SK-N-SH (cell line): ENCODE measurements at regions not wholly inside any gene's neighbourhood (a gene's known extent, or its start where the extent isn't known, plus 50 kb on each side); places are given as distances from the start of the nearest gene placed in this dataset.
A peak's percentile ranks its signal among the peaks of the same experiment; 100 is the strongest.

Source experiments
- CTCF ChIA-PET: fragments of 300-600, 350-600 bp; formaldehyde crosslinking; extraction: SDS; loops from one replicate; lab custom pipeline; 2021; lab: Yijun Ruan, JAX
- POLR2A ChIA-PET: fragments of 350-600 bp; sonication (Branson Sonifier 250); formaldehyde crosslinking; extraction: SDS; loops from one replicate; lab custom pipeline; 2020; ENCODE audit warnings: antibody characterized with exemption, inconsistent platforms; lab: Yijun Ruan, JAX
- DNase-seq: peaks from one replicate; pipeline ENCODE4 v3.0.0; 2012
- H2AFZ ChIP-seq: fragments of 200-600 bp; sonication (generic); 2 replicates; pipeline ENCODE4 v1.8.1; 2016; ENCODE audit warnings: antibody characterized with exemption, mild to moderate bottlenecking, low read depth
- H3F3A ChIP-seq: fragments of 200-600 bp; sonication (generic); replicated peaks from 2 replicates; pipeline ENCODE3; 2016; ENCODE audit warnings: antibody characterized with exemption, mild to moderate bottlenecking; ENCODE audit not compliant: insufficient read depth
- H3K27ac ChIP-seq, 2 experiments: fragments of 200-500 bp in 1 of 2; fragments of 200-600 bp in 1 of 2; sonication (Bioruptor generic) in 1 of 2; sonication (generic), shearing (Covaris generic) in 1 of 2; 2 replicates each; pipeline versions ENCODE4 v1.5.1 to v1.6.1; 2014 to 2016; ENCODE audit warnings: low read depth in 2 of 2, inconsistent platforms in 1 of 2, low read length in 1 of 2, mild to moderate bottlenecking in 1 of 2, mixed read lengths in 1 of 2
- H3K27me3 ChIP-seq: fragments of 200-600 bp; sonication (generic), shearing (Covaris generic); 2 replicates; pipeline ENCODE4 v1.6.1; 2016; ENCODE audit warnings: mixed run types; ENCODE audit not compliant: insufficient read depth
- H3K36me3 ChIP-seq, 2 experiments: fragments of 200-500 bp in 1 of 2; fragments of 200-600 bp in 1 of 2; sonication (Bioruptor generic) in 1 of 2; sonication (generic) in 1 of 2; replicated peaks in 1 of 2; 2 replicates each; pipeline versions ENCODE3 to v1.5.1; 2014 to 2016; ENCODE audit warnings: low read length in 1 of 2, mild to moderate bottlenecking in 1 of 2; ENCODE audit not compliant: insufficient read depth in 2 of 2, control insufficient read depth in 1 of 2
- H3K4me1 ChIP-seq, 2 experiments: fragments of 200-500 bp in 1 of 2; fragments of 200-600 bp in 1 of 2; sonication (Bioruptor generic) in 1 of 2; sonication (generic), shearing (Covaris generic) in 1 of 2; 2 replicates each; pipeline versions ENCODE4 v1.5.1 to v1.6.1; 2014 to 2016; ENCODE audit warnings: low read depth in 1 of 2, low read length in 1 of 2, mixed run types in 1 of 2; ENCODE audit not compliant: insufficient read depth in 2 of 2, control insufficient read depth in 1 of 2
- H3K4me2 ChIP-seq: fragments of 200-600 bp; sonication (generic), shearing (Covaris generic); 2 replicates; pipeline ENCODE4 v1.6.1; 2017; ENCODE audit warnings: mixed run types
- H3K4me3 ChIP-seq, 2 experiments: fragments of 200-500 bp in 1 of 2; fragments of 200-600 bp in 1 of 2; sonication (Bioruptor generic) in 1 of 2; sonication (generic), shearing (Covaris generic) in 1 of 2; 2 replicates each; pipeline versions ENCODE4 v1.5.1 to v1.8.1; 2014 to 2016; ENCODE audit warnings: low read depth in 2 of 2, inconsistent platforms in 1 of 2, low read length in 1 of 2, mild to moderate bottlenecking in 1 of 2, mixed read lengths in 1 of 2, moderate library complexity in 1 of 2
- H3K79me2 ChIP-seq: fragments of 200-600 bp; sonication (generic); 2 replicates; pipeline ENCODE4 v1.8.1; 2017; ENCODE audit warnings: mild to moderate bottlenecking; ENCODE audit not compliant: insufficient read depth
- H3K9ac ChIP-seq: fragments of 200-600 bp; sonication (generic); 2 replicates; pipeline ENCODE4 v1.6.1; 2017; ENCODE audit warnings: mixed run types
- H3K9me2 ChIP-seq: fragments of 200-600 bp; sonication (generic); 2 replicates; pipeline ENCODE4 v1.6.1; 2017; ENCODE audit warnings: mixed run types
- H3K9me3 ChIP-seq: fragments of 200-600 bp; sonication (generic); 2 replicates; pipeline ENCODE4 v1.6.1; 2017; ENCODE audit warnings: mixed run types, mild to moderate bottlenecking, moderate library complexity
- H4K20me1 ChIP-seq: fragments of 200-600 bp; sonication (generic); 2 replicates; pipeline ENCODE4 v1.6.1; 2017; ENCODE audit warnings: mild to moderate bottlenecking, mixed run types; ENCODE audit not compliant: insufficient read depth
- ELF1 ChIP-seq: IDR thresholded peaks from 2 replicates; pipeline ENCODE4 v1.4.0; 2012
- EP300 ChIP-seq, 2 experiments: IDR thresholded peaks; 2 replicates each; pipeline versions ENCODE4 v1.4.0 to v1.6.1; 2012; ENCODE audit warnings: borderline replicate concordance in 1 of 2, low read depth in 1 of 2, low read length in 1 of 2
- FOSL2 ChIP-seq: IDR thresholded peaks from 2 replicates; pipeline ENCODE4 v1.4.0; 2012; ENCODE audit warnings: low read depth, mild to moderate bottlenecking, moderate library complexity, borderline replicate concordance
- FOXJ3 ChIP-seq: sonication (generic); formaldehyde crosslinking; IDR thresholded peaks from 2 replicates; pipeline ENCODE4 v1.5.1; 2020; ENCODE audit warnings: mild to moderate bottlenecking, missing genetic modification reagents
- FOXM1 ChIP-seq: IDR thresholded peaks from 2 replicates; pipeline ENCODE4 v1.4.0; 2012; ENCODE audit warnings: low read depth, mild to moderate bottlenecking
- GABPA ChIP-seq: IDR thresholded peaks from 2 replicates; pipeline ENCODE4 v1.4.0; 2012; ENCODE audit warnings: low read depth, mild to moderate bottlenecking
- GATA2 ChIP-seq: sonication (generic); formaldehyde crosslinking; IDR thresholded peaks from 2 replicates; pipeline ENCODE4 v1.5.0; 2020; ENCODE audit warnings: mild to moderate bottlenecking, missing genetic modification reagents
- JUND ChIP-seq: IDR thresholded peaks from 2 replicates; pipeline ENCODE4 v1.4.0; 2012
- MEF2A ChIP-seq: IDR thresholded peaks from 2 replicates; pipeline ENCODE4 v1.4.0; 2012; ENCODE audit warnings: low read depth, borderline replicate concordance
- MXI1 ChIP-seq: IDR thresholded peaks from 2 replicates; pipeline ENCODE4 v1.6.1; 2012; ENCODE audit warnings: mild to moderate bottlenecking, low read depth, low read length, improper control_type of control experiment
- NFIC ChIP-seq: IDR thresholded peaks from 2 replicates; pipeline ENCODE4 v1.4.0; 2012; ENCODE audit warnings: borderline replicate concordance
- NRF1 ChIP-seq: IDR thresholded peaks from 2 replicates; pipeline ENCODE4 v1.6.1; 2012; ENCODE audit warnings: low read depth, mild to moderate bottlenecking, low read length
- POLR2AphosphoS5 ChIP-seq: IDR thresholded peaks from 2 replicates; pipeline ENCODE4 v1.6.1; 2012; ENCODE audit warnings: low read depth, low read length
- RAD21 ChIP-seq: IDR thresholded peaks from 2 replicates; pipeline ENCODE4 v1.6.1; 2012; ENCODE audit warnings: mild to moderate bottlenecking, low read length
- RCOR1 ChIP-seq: fragments of 150-350 bp; IDR thresholded peaks from 2 replicates; pipeline ENCODE4 v1.6.1; 2017; ENCODE audit warnings: antibody characterized with exemption, low read length
- RFX5 ChIP-seq: IDR thresholded peaks from 2 replicates; pipeline ENCODE4 v1.6.1; 2012; ENCODE audit warnings: mild to moderate bottlenecking, improper control_type of control experiment, low read length
- RXRA ChIP-seq: IDR thresholded peaks from 2 replicates; pipeline ENCODE4 v1.4.0; 2012; ENCODE audit warnings: low read depth, mild to moderate bottlenecking, borderline replicate concordance
- TAF1 ChIP-seq: IDR thresholded peaks from 2 replicates; pipeline ENCODE4 v1.6.1; 2012; ENCODE audit warnings: low read depth, mild to moderate bottlenecking, low read length, moderate library complexity, borderline replicate concordance
- TCF12 ChIP-seq: IDR thresholded peaks from 2 replicates; pipeline ENCODE4 v1.4.0; 2012
- TEAD4 ChIP-seq: IDR thresholded peaks from 2 replicates; pipeline ENCODE4 v1.4.0; 2012; ENCODE audit warnings: mild to moderate bottlenecking, borderline replicate concordance; ENCODE audit not compliant: insufficient read depth
- TF ChIP-seq, protein P1 (sequence below): IDR thresholded peaks from 2 replicates; pipeline ENCODE4 v1.4.0; 2012; ENCODE audit warnings: low read depth
- TF ChIP-seq, protein P2 (sequence below): IDR thresholded peaks from 2 replicates; pipeline ENCODE4 v1.4.0; 2012; ENCODE audit warnings: low read depth, borderline replicate concordance
- TF ChIP-seq, protein P3 (sequence below): IDR thresholded peaks from 2 replicates; pipeline ENCODE4 v1.4.0; 2012; ENCODE audit warnings: low read depth, borderline replicate concordance
- TF ChIP-seq, protein P4 (sequence below): fragments of 200-600 bp; sonication (generic); IDR thresholded peaks from 2 replicates; pipeline ENCODE4 v1.6.1; 2017; ENCODE audit warnings: antibody characterized with exemption, mild to moderate bottlenecking, moderate library complexity
- TF ChIP-seq, protein P5 (sequence below): fragments of 150-350 bp; IDR thresholded peaks from 2 replicates; pipeline ENCODE4 v1.6.1; 2016; ENCODE audit warnings: mild to moderate bottlenecking, low read depth, low read length
- TF ChIP-seq, protein P6 (sequence below): IDR thresholded peaks from 2 replicates; pipeline ENCODE4 v1.6.1; 2012; ENCODE audit warnings: mild to moderate bottlenecking, low read depth, low read length, moderate library complexity

DNA sequence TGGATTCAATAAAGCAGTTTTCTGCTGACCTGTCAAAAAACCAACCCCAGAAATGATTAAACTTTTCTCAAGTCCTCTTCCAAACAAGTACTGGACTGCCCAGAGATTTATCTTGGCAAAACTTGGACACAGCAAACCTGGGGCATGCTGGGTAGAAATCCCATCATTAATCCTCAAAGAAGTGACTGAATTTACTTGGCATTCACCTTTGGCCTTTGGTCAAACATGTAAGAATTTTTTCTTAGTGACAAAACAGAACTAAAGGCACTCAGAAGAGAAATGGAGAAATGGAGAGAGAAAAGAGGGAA is 248.6 kb upstream of the NREP start:
- POLR2A ChIA-PET: no interaction called here
- TF ChIP-seq RAD21 (no peak), RXRA (no peak), FOXM1 (no peak), EP300 (IDR thresholded peaks at IDR 0.05; ENCODE audit: borderline replicate concordance in 1 of 2, low read depth in 1 of 2, low read length in 1 of 2) (peak in 1 of 2 experiments; percentile 15; a peak in 1 of 4 replicates), NRF1 (no peak), JUND (peak; percentile 39; the same call in 1 of the 2 replicates), FOSL2 (peak; percentile 16; the same call in 1 of the 2 replicates), TAF1 (no peak), POLR2AphosphoS5 (no peak), RFX5 (no peak), GATA2 (no peak), RCOR1 (no peak), FOXJ3 (CRISPR knock-in tag) (no peak), GABPA (no peak), MEF2A (no peak), TEAD4 (peak; percentile 40; the same call in 1 of the 2 replicates), TCF12 (peak; percentile 36; the same call in 1 of the 2 replicates), NFIC (peak; percentile 47; the same call in 1 of the 2 replicates), ELF1 (no peak), MXI1 (no peak)
- TF ChIP-seq, protein P1, sequence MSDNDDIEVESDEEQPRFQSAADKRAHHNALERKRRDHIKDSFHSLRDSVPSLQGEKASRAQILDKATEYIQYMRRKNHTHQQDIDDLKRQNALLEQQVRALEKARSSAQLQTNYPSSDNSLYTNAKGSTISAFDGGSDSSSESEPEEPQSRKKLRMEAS: no peak
- TF ChIP-seq, protein P2, sequence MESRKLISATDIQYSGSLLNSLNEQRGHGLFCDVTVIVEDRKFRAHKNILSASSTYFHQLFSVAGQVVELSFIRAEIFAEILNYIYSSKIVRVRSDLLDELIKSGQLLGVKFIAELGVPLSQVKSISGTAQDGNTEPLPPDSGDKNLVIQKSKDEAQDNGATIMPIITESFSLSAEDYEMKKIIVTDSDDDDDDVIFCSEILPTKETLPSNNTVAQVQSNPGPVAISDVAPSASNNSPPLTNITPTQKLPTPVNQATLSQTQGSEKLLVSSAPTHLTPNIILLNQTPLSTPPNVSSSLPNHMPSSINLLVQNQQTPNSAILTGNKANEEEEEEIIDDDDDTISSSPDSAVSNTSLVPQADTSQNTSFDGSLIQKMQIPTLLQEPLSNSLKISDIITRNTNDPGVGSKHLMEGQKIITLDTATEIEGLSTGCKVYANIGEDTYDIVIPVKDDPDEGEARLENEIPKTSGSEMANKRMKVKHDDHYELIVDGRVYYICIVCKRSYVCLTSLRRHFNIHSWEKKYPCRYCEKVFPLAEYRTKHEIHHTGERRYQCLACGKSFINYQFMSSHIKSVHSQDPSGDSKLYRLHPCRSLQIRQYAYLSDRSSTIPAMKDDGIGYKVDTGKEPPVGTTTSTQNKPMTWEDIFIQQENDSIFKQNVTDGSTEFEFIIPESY: no peak
- TF ChIP-seq, protein P3, sequence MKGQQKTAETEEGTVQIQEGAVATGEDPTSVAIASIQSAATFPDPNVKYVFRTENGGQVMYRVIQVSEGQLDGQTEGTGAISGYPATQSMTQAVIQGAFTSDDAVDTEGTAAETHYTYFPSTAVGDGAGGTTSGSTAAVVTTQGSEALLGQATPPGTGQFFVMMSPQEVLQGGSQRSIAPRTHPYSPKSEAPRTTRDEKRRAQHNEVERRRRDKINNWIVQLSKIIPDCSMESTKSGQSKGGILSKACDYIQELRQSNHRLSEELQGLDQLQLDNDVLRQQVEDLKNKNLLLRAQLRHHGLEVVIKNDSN: no peak
- TF ChIP-seq, protein P4, sequence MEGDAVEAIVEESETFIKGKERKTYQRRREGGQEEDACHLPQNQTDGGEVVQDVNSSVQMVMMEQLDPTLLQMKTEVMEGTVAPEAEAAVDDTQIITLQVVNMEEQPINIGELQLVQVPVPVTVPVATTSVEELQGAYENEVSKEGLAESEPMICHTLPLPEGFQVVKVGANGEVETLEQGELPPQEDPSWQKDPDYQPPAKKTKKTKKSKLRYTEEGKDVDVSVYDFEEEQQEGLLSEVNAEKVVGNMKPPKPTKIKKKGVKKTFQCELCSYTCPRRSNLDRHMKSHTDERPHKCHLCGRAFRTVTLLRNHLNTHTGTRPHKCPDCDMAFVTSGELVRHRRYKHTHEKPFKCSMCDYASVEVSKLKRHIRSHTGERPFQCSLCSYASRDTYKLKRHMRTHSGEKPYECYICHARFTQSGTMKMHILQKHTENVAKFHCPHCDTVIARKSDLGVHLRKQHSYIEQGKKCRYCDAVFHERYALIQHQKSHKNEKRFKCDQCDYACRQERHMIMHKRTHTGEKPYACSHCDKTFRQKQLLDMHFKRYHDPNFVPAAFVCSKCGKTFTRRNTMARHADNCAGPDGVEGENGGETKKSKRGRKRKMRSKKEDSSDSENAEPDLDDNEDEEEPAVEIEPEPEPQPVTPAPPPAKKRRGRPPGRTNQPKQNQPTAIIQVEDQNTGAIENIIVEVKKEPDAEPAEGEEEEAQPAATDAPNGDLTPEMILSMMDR: no peak
- TF ChIP-seq, protein P5, sequence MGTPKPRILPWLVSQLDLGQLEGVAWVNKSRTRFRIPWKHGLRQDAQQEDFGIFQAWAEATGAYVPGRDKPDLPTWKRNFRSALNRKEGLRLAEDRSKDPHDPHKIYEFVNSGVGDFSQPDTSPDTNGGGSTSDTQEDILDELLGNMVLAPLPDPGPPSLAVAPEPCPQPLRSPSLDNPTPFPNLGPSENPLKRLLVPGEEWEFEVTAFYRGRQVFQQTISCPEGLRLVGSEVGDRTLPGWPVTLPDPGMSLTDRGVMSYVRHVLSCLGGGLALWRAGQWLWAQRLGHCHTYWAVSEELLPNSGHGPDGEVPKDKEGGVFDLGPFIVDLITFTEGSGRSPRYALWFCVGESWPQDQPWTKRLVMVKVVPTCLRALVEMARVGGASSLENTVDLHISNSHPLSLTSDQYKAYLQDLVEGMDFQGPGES: no peak
- TF ChIP-seq, protein P6, sequence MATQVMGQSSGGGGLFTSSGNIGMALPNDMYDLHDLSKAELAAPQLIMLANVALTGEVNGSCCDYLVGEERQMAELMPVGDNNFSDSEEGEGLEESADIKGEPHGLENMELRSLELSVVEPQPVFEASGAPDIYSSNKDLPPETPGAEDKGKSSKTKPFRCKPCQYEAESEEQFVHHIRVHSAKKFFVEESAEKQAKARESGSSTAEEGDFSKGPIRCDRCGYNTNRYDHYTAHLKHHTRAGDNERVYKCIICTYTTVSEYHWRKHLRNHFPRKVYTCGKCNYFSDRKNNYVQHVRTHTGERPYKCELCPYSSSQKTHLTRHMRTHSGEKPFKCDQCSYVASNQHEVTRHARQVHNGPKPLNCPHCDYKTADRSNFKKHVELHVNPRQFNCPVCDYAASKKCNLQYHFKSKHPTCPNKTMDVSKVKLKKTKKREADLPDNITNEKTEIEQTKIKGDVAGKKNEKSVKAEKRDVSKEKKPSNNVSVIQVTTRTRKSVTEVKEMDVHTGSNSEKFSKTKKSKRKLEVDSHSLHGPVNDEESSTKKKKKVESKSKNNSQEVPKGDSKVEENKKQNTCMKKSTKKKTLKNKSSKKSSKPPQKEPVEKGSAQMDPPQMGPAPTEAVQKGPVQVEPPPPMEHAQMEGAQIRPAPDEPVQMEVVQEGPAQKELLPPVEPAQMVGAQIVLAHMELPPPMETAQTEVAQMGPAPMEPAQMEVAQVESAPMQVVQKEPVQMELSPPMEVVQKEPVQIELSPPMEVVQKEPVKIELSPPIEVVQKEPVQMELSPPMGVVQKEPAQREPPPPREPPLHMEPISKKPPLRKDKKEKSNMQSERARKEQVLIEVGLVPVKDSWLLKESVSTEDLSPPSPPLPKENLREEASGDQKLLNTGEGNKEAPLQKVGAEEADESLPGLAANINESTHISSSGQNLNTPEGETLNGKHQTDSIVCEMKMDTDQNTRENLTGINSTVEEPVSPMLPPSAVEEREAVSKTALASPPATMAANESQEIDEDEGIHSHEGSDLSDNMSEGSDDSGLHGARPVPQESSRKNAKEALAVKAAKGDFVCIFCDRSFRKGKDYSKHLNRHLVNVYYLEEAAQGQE: no peak

More for the DNA sequence above, 248.6 kb upstream of the NREP start:
- H3K4me2 ChIP-seq: peak overlapping the region; percentile 13; the same call in 1 of the 2 replicates
- H3K9ac ChIP-seq: peak overlapping the region; percentile 3; the same call in 1 of the 2 replicates
- H3K79me2 ChIP-seq: no peaks in the 10 kb centered on the region
- peaks cover 2 to 32% of the 10 kb centered on the region in 2 experiments for H3K4me1 ChIP-seq
- no peak overlapping the region for H2AFZ ChIP-seq
- H3K27me3 ChIP-seq: no peaks in the 10 kb centered on the region
- no peak for DNase-seq
- H3K9me3 ChIP-seq: no peaks in the 10 kb centered on the region
- peak overlapping the region in 1 of 2 experiments; percentile 95; a peak in 2 of 4 replicates for H3K27ac ChIP-seq
- CTCF ChIA-PET: interaction anchor here (0.6 kb wide), 1 partner anchor 392 kb away, joined by 3 read pairs; no protein-coding TSS in a partner anchor
- H3K9me2 ChIP-seq: no peaks in the 10 kb centered on the region
- H3K4me3 ChIP-seq: no peak overlapping the region
- no peaks in the 10 kb centered on the region for H3K36me3 ChIP-seq
- H3F3A ChIP-seq: peaks cover 27% of the 10 kb centered on the region
- H4K20me1 ChIP-seq: no peaks in the 10 kb centered on the region
